Epithelial cell of proximal tubule (primary cell): ENCODE measurements at regions not wholly inside any gene's neighbourhood (a gene's known extent, or its start where the extent isn't known, plus 50 kb on each side); places are given as distances from the start of the nearest gene placed in this dataset.

Source experiments
- DNase-seq: peaks from one replicate; pipeline ENCODE4 v3.0.0-alpha.2; 2011; ENCODE audit warnings: low read depth
- H3K4me3 ChIP-seq: 2 replicates; pipeline ENCODE4 v1.5.1; 2011; ENCODE audit warnings: low read depth, mild to moderate bottlenecking, low read length
- CTCF ChIP-seq: conservative IDR thresholded peaks from 2 replicates; pipeline ENCODE4 v1.5.1; 2012; ENCODE audit warnings: low read depth, mild to moderate bottlenecking, low read length

GRCh38 chr5:58087905-58088304 is 372.0 kb downstream of the PLK2 start:
- no peak overlapping the region for H3K4me3 ChIP-seq
- no peak for DNase-seq
- TF ChIP-seq CTCF: no peak

- no peak overlapping the region for H3K4me3 ChIP-seq
- DNase-seq: no peak
- TF ChIP-seq CTCF: no peak
Observed at GRCh38 chr5:58087123-58087522, 372.8 kb downstream of the PLK2 start.

- H3K4me3 ChIP-seq: no peak overlapping the region
- DNase-seq: peak; percentile 53
- no peak for TF ChIP-seq CTCF
Observed at GRCh38 chr5:58085800-58086199, 374.1 kb downstream of the PLK2 start.

- H3K4me3 ChIP-seq: no peak overlapping the region
- TF ChIP-seq CTCF: no peak
- no peak for DNase-seq
Observed at GRCh38 chr5:58081435-58081834, 378.5 kb downstream of the PLK2 start.

- DNase-seq: no peak
- no peak for TF ChIP-seq CTCF
- H3K4me3 ChIP-seq: no peak overlapping the region
Observed at GRCh38 chr5:58080573-58080972, 379.3 kb downstream of the PLK2 start.

GRCh38 chr5:58077966-58078365 is 381.9 kb downstream of the PLK2 start:
- TF ChIP-seq CTCF: no peak
- no peak overlapping the region for H3K4me3 ChIP-seq
- DNase-seq: no peak

- H3K4me3 ChIP-seq: no peak overlapping the region
- no peak for DNase-seq
- no peak for TF ChIP-seq CTCF
Observed at GRCh38 chr5:58077416-58077815, 382.5 kb downstream of the PLK2 start.
